HepG2 (cell line): ENCODE measurements at regions not wholly inside any gene's neighbourhood (a gene's known extent, or its start where the extent isn't known, plus 50 kb on each side); places are given as distances from the start of the nearest gene placed in this dataset.

Source experiments
- ATAC-seq: fragments of 200-7000 bp; cut with Tn5 transposase; 3 replicates; pipeline ENCODE4 v1.9.1; 2020; ENCODE audit warnings: mild to moderate bottlenecking, moderate library complexity
- BruUV-seq: library from RNA; stranded (reverse); fragments of 400-500 nt; replicated peaks from 2 replicates; lab custom pipeline; 2021; lab: Mats Ljungman, UMichigan
- CTCF ChIA-PET: fragments of 300-600 bp; formaldehyde crosslinking; extraction: SDS; loops from one replicate; lab custom pipeline; 2021; ENCODE audit warnings: low total read pairs, inconsistent platforms, low intra/inter-chr PET ratio; lab: Yijun Ruan, JAX
- POLR2A ChIA-PET: fragments of 350-600 bp; sonication (Branson Sonifier 250); formaldehyde crosslinking; loops from one replicate; lab custom pipeline; 2020; ENCODE audit warnings: antibody characterized with exemption, inconsistent platforms; lab: Yijun Ruan, JAX
- DNase-seq: peaks from one replicate; pipeline ENCODE4 v3.0.0-alpha.2; 2015; ENCODE audit warnings: low spot score
- FAIRE-seq: peaks from 3 replicates; lab custom pipeline; 2011; peaks lifted over from hg19 to GRCh38; lab: Jason Lieb, UNC
- H2AFZ ChIP-seq: one replicate; pipeline ENCODE4 v1.6.1; 2011; ENCODE audit warnings: low read length, inconsistent platforms
- H3K27ac ChIP-seq: fragments of 300-600 bp; 3 replicates; pipeline ENCODE4 v1.8.0; 2011; ENCODE audit warnings: mixed run types, mild to moderate bottlenecking, mixed read lengths, low read length, inconsistent platforms; ENCODE audit not compliant: insufficient read depth; ENCODE audit errors: extremely low read length
- H3K27me3 ChIP-seq, 2 experiments: fragments of 200-600 bp in 1 of 2; 2 replicates in 1 of 2; 3 replicates in 1 of 2; pipeline versions ENCODE4 v1.6.0 to v1.8.0; 2011; ENCODE audit warnings: low read length in 2 of 2, mild to moderate bottlenecking in 2 of 2, moderate library complexity in 2 of 2, inconsistent platforms in 1 of 2; ENCODE audit not compliant: insufficient read depth in 2 of 2, control insufficient read depth in 1 of 2
- H3K36me3 ChIP-seq, 2 experiments: fragments of 200-600 bp in 1 of 2; replicated peaks in 1 of 2; 2 replicates in 1 of 2; 3 replicates in 1 of 2; pipeline versions ENCODE4 v1.5.1 to v1.8.0; 2011; ENCODE audit warnings: low read length in 2 of 2, inconsistent platforms in 1 of 2; ENCODE audit not compliant: insufficient read depth in 2 of 2, control insufficient read depth in 1 of 2
- H3K4me1 ChIP-seq: 2 replicates; pipeline ENCODE4 v1.5.1; 2012; ENCODE audit warnings: low read length, inconsistent platforms; ENCODE audit not compliant: insufficient read depth
- H3K4me2 ChIP-seq: 2 replicates; pipeline ENCODE4 v1.6.0; 2011; ENCODE audit warnings: low read depth, low read length, inconsistent platforms
- H3K4me3 ChIP-seq, 3 experiments: fragments of 200-600 bp in 1 of 3; sonication (generic), shearing (Covaris generic) in 1 of 3; replicated peaks in 1 of 3; 2 replicates each; pipeline ENCODE4 v1.5.1; 2011 to 2016; ENCODE audit warnings: low read length in 3 of 3, inconsistent platforms in 2 of 3, low read depth in 2 of 3, mild to moderate bottlenecking in 2 of 3, control low read depth in 1 of 3, mixed read lengths in 1 of 3; ENCODE audit not compliant: insufficient read depth in 1 of 3
- H3K79me2 ChIP-seq: one replicate; pipeline ENCODE4 v1.6.1; 2011; ENCODE audit warnings: low read length, inconsistent platforms; ENCODE audit not compliant: insufficient read depth
- H3K9ac ChIP-seq: 2 replicates; pipeline ENCODE4 v1.6.0; 2011; ENCODE audit warnings: mild to moderate bottlenecking, low read depth, low read length, inconsistent platforms; ENCODE audit not compliant: insufficient read depth
- H3K9me3 ChIP-seq: 2 replicates; pipeline ENCODE4 v1.5.1; 2012; ENCODE audit warnings: mild to moderate bottlenecking, low read length
- H4K20me1 ChIP-seq: 2 replicates; pipeline ENCODE4 v1.6.0; 2011; ENCODE audit warnings: inconsistent platforms, mild to moderate bottlenecking, low read length, moderate library complexity; ENCODE audit not compliant: insufficient read depth
- CENPX ChIP-seq: sonication (generic); formaldehyde crosslinking; IDR thresholded peaks from 2 replicates; pipeline ENCODE4 v1.9.0; 2021; ENCODE audit warnings: mild to moderate bottlenecking, missing genetic modification reagents, moderate library complexity
- RBM22 ChIP-seq: fragments of 200-400 bp; formaldehyde crosslinking; optimal IDR thresholded peaks from 2 replicates; pipeline ENCODE3; 2017; ENCODE audit warnings: mild to moderate bottlenecking, low read length, moderate library complexity
- U2AF2 ChIP-seq: fragments of 200-400 bp; formaldehyde crosslinking; IDR thresholded peaks from 2 replicates; pipeline ENCODE4 v1.6.1; 2017; ENCODE audit warnings: low read depth, mild to moderate bottlenecking, low read length
- ZNF12 ChIP-seq: sonication (generic); formaldehyde crosslinking; IDR thresholded peaks from 2 replicates; pipeline ENCODE4 v1.5.0; 2020; ENCODE audit warnings: missing genetic modification reagents
- ZNF275 ChIP-seq: sonication (generic); formaldehyde crosslinking; IDR thresholded peaks from 2 replicates; pipeline ENCODE4 v1.8.0; 2022; ENCODE audit warnings: missing genetic modification reagents, mild to moderate bottlenecking, inconsistent platforms, borderline replicate concordance
- ZNF337 ChIP-seq: sonication (generic); formaldehyde crosslinking; IDR thresholded peaks from 2 replicates; pipeline ENCODE4 v1.5.1; 2020; ENCODE audit warnings: missing genetic modification reagents, low read depth, mild to moderate bottlenecking, borderline replicate concordance
- WGBS: methylation state at CpG from one replicate; pipeline ENCODE4 v1.1.6; 2017; ENCODE audit warnings: low lambda C conversion rate; 5-methylcytosine and 5-hydroxymethylcytosine counted together
- in situ Hi-C: cut with HindIII; loops from 2 replicates; pipeline ENCODE4 v1.10.0; 2017; ENCODE audit warnings: low pct_unique_long_range_greater_than_20kb; ENCODE audit not compliant: extremely low pct_ligation_motif_present
- intact Hi-C: fragments of 100-400 bp; cut with micrococcal nuclease; formaldehyde crosslinking; loops from one replicate; pipeline ENCODE4 v1.10.0; 2022; ENCODE audit not compliant: unreplicated experiment
- TF ChIP-seq, protein P1 (sequence below): sonication (generic); formaldehyde crosslinking; IDR thresholded peaks from 2 replicates; pipeline ENCODE4 v1.9.0; 2021; ENCODE audit warnings: missing genetic modification reagents, mild to moderate bottlenecking, borderline replicate concordance

- Histone ChIP-seq H3K36me3 (no peaks in the 10 kb centered on the region), H4K20me1 (no peaks in the 10 kb centered on the region), H3K4me3 (no peak overlapping the region), H2AFZ (no peak overlapping the region), H3K4me2 (no peak overlapping the region), H3K79me2 (no peaks in the 10 kb centered on the region), H3K9ac (no peak overlapping the region), H3K27me3 (peaks cover 1 to 36% of the 10 kb centered on the region in 2 experiments; a peak in 4 of 5 replicates), H3K4me1 (no peaks in the 10 kb centered on the region), H3K27ac (no peak overlapping the region), H3K9me3 (no peaks in the 10 kb centered on the region)
- ATAC-seq (no peak), DNase-seq (no peak), FAIRE-seq (no peak)
- ChIA-PET POLR2A (no interaction called here), CTCF (no interaction called here)
- TF ChIP-seq ZNF337 (CRISPR knock-in tag) (no peak), ZNF12 (peak; percentile 57; the same call in 1 of the 2 replicates)
- 23% methylated on average over 4 of the region's 4 CpGs for WGBS
- in situ Hi-C loops (loop anchor here (10.0 kb wide), 1 partner anchor 369 kb away; no protein-coding TSS in a partner anchor), intact Hi-C loops (no loop called here)
- no TSS peak for BruUV-seq
Measured at GRCh38 chr6:169324086-169324485, 70.4 kb upstream of the THBS2 start.

- Histone ChIP-seq H3K9ac (no peak overlapping the region), H3K4me2 (no peak overlapping the region), H3K36me3 (no peaks in the 10 kb centered on the region), H3K27ac (no peak overlapping the region), H3K4me1 (no peaks in the 10 kb centered on the region), H3K9me3 (no peaks in the 10 kb centered on the region), H3K27me3 (peaks cover 1 to 37% of the 10 kb centered on the region in 2 experiments; a peak in 4 of 5 replicates), H3K79me2 (no peaks in the 10 kb centered on the region), H4K20me1 (no peaks in the 10 kb centered on the region), H3K4me3 (no peak overlapping the region), H2AFZ (no peak overlapping the region)
- ATAC-seq (peak; percentile 68), DNase-seq (no peak), FAIRE-seq (no peak)
- POLR2A ChIA-PET, result no interaction called here
- in situ Hi-C loops (loop anchor here (10.0 kb wide), 1 partner anchor 368 kb away; no protein-coding TSS in a partner anchor), intact Hi-C loops (no loop called here)
- no TSS peak for BruUV-seq
- no peak for TF ChIP-seq ZNF275 (CRISPR knock-in tag)
- TF ChIP-seq U2AF2, result no peak
- TF ChIP-seq CENPX (CRISPR knock-in tag), result no peak
- TF ChIP-seq, protein P1, sequence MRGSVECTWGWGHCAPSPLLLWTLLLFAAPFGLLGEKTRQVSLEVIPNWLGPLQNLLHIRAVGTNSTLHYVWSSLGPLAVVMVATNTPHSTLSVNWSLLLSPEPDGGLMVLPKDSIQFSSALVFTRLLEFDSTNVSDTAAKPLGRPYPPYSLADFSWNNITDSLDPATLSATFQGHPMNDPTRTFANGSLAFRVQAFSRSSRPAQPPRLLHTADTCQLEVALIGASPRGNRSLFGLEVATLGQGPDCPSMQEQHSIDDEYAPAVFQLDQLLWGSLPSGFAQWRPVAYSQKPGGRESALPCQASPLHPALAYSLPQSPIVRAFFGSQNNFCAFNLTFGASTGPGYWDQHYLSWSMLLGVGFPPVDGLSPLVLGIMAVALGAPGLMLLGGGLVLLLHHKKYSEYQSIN (CRISPR knock-in tag), result no peak
- TF ChIP-seq RBM22, result no peak
- CTCF ChIA-PET, result no interaction called here
- 0% methylated on average over 5 of the region's 5 CpGs for WGBS
Measured at GRCh38 chr6:169323221-169323620, 69.6 kb upstream of the THBS2 start.
